Mucosa of descending colon (tissue), 3 donors: ENCODE measurements at regions not wholly inside any gene's neighbourhood (a gene's known extent, or its start where the extent isn't known, plus 50 kb on each side); places are given as distances from the start of the nearest gene placed in this dataset.

ENCODE experiments used
- ATAC-seq: fragments of 200-7000 bp; cut with Tn5 transposase; one replicate; pipeline ENCODE4 v1.9.1; 2020; ENCODE audit warnings: mild to moderate bottlenecking, moderate library complexity
- DNase-seq, 3 donors: peaks; one replicate each; pipeline ENCODE4 v3.0.0-alpha.2; 2020
- H3K36me3 ChIP-seq: fragments of 200-600 bp; one replicate; pipeline ENCODE4 v1.8.0; 2021; ENCODE audit warnings: low read depth, mild to moderate bottlenecking
- H3K4me1 ChIP-seq: fragments of 200-600 bp; one replicate; pipeline ENCODE4 v1.8.0; 2021; ENCODE audit warnings: low read depth, mild to moderate bottlenecking
- H3K4me3 ChIP-seq: fragments of 200-600 bp; one replicate; pipeline ENCODE4 v1.8.0; 2021; ENCODE audit warnings: mild to moderate bottlenecking
- H3K9me3 ChIP-seq: fragments of 200-600 bp; one replicate; pipeline ENCODE4 v1.8.0; 2021; ENCODE audit warnings: mild to moderate bottlenecking
- CTCF ChIP-seq: fragments of 200-600 bp; IDR thresholded peaks from one replicate; pipeline ENCODE4 v1.8.0; 2022; ENCODE audit warnings: antibody characterized with exemption, mild to moderate bottlenecking
- intact Hi-C, 2 donors: fragments of 100-400 bp; cut with DNase I in 1 of 2; cut with micrococcal nuclease in 1 of 2; formaldehyde crosslinking; loops; one replicate each; pipeline versions ENCODE4 v1.11.0 to v1.11.1; 2022; cut with DNase I, micrococcal nuclease
- donor health status: DM: no; HTN: no; CAD: no; lungs with moderate emphysema.
- donor health status: DM: no; HTN: no; CAD: no.
- donor health status: DM: no; HTN: yes; CAD: no.

DNA sequence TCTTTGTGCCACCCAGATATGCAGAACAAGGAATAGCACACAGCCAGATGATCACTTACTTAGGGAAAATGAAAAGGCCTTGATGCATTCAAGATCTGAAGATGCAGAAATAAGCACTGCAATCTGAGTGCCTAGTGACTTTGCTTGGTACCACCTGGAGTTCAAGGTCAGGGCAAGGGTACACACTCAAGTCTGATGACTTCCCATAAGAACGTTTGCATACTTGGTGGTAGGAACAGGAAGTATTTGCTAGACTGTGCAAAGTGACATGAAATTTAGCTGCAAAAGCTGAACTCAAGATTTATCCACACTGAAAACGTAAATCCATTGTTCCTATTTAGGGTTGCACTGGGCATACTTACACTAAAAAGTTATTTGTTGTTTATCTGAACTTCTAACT lies 177.1 kb downstream of the PIK3R1 start:
- no peaks in the 10 kb centered on the region for H3K36me3 ChIP-seq
- ATAC-seq = no peak
- DNase-seq = no peak
- intact Hi-C loops = no loop called here
- H3K4me3 ChIP-seq = no peak overlapping the region
- H3K9me3 ChIP-seq = no peaks in the 10 kb centered on the region
- TF ChIP-seq CTCF = no peak
- H3K4me1 ChIP-seq = no peaks in the 10 kb centered on the region

GRCh38 chr5:68395302-68395701 lies 179.7 kb downstream of the PIK3R1 start:
- no peak overlapping the region for H3K4me3 ChIP-seq
- H3K9me3 ChIP-seq = no peaks in the 10 kb centered on the region
- ATAC-seq (no peak), DNase-seq (no peak)
- intact Hi-C loops = no loop called here
- no peak for TF ChIP-seq CTCF
- H3K36me3 ChIP-seq = no peaks in the 10 kb centered on the region
- H3K4me1 ChIP-seq = no peaks in the 10 kb centered on the region

DNA sequence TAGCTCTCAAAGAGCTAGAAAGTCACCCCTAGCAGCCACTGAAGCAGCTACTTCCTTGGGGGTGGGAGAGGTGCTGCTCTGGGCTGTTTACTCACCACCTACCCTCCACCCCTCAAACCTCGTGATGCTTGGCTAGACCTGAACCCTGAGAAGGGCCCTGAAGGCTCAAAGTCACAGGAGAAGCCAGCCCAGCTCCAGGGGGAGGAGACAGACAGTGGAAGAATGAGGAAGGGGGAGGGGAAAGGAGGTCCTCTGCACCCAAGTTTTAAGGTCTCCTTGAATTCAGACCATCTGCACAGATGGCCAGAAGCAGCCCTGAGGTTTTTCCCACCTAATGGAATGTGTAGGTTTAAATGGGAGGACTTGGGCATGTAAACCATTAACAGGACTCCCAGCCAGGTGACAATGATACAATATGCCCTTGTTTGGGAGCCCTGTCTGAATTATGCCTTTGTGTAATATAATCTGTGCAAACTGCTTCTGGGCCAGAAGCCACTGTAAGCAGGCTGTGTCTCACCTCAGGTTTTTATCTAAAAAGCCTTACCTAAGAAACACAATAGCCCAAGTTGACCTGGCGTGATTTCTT lies 180.5 kb downstream of the PIK3R1 start:
- peak in 2 of 3 donors; percentile 53 to 76 for DNase-seq
- TF ChIP-seq CTCF = no peak
- intact Hi-C loops = no loop called here

GRCh38 chr5:68396722-68397121 lies 181.2 kb downstream of the PIK3R1 start:
- TF ChIP-seq CTCF = no peak
- Histone ChIP-seq H3K4me1 (no peaks in the 10 kb centered on the region), H3K4me3 (no peak overlapping the region), H3K36me3 (no peaks in the 10 kb centered on the region), H3K9me3 (no peaks in the 10 kb centered on the region)
- peak; percentile 88 for ATAC-seq
- peak; percentile 51 to 76 (median 55) for DNase-seq
- intact Hi-C loops = no loop called here

More for the DNA sequence above, 180.5 kb downstream of the PIK3R1 start:
- Histone ChIP-seq H3K36me3 (no peaks in the 10 kb centered on the region), H3K4me1 (no peaks in the 10 kb centered on the region), H3K4me3 (no peak overlapping the region), H3K9me3 (no peaks in the 10 kb centered on the region)
- peak; percentile 90 for ATAC-seq

GRCh38 chr5:68398146-68398812 lies 182.7 kb downstream of the PIK3R1 start:
- no peak for ATAC-seq
- no peak for DNase-seq
- Histone ChIP-seq H3K36me3 (no peaks in the 10 kb centered on the region), H3K4me3 (no peak overlapping the region), H3K9me3 (no peaks in the 10 kb centered on the region), H3K4me1 (no peaks in the 10 kb centered on the region)
- intact Hi-C loops = no loop called here
- no peak for TF ChIP-seq CTCF
